ENCODE measurements at regions not wholly inside any gene's neighbourhood (a gene's known extent, or its start where the extent isn't known, plus 50 kb on each side); places are given as distances from the start of the nearest gene placed in this dataset.

DNA sequence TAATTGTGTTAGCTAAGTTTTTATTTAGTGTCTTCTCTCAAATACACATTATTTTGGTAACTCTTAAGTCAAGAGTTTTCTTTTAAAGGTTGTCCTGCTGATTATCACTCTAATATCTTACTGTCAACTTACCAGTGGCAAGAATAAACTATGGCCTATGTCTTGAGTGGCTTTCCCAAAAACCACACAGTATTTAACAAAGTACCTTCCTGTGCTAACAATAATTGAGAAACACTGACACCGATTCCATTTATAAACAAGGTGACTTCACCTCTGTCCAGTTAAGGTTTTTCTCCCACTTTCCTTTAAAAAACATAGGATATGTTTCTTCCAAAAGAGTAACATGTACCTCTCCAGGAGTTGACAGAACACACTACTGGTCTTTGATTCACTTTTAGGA is 234.3 kb upstream of the CD96 start:
- Histone ChIP-seq H3K4me3 (no peak overlapping the region), H3K4me1 (no peaks in the 10 kb centered on the region), H3K27ac (no peak overlapping the region), H3K36me3 (no peaks in the 10 kb centered on the region), H3K27me3 (no peaks in the 10 kb centered on the region), H3K9me3 (no peaks in the 10 kb centered on the region)
- no peak for ATAC-seq
- TF ChIP-seq EP300 (IDR thresholded peaks at IDR 0.05): no peak
- no peak for TF ChIP-seq POLR2AphosphoS5 (IDR thresholded peaks at IDR 0.05)
- TF ChIP-seq, protein P1, sequence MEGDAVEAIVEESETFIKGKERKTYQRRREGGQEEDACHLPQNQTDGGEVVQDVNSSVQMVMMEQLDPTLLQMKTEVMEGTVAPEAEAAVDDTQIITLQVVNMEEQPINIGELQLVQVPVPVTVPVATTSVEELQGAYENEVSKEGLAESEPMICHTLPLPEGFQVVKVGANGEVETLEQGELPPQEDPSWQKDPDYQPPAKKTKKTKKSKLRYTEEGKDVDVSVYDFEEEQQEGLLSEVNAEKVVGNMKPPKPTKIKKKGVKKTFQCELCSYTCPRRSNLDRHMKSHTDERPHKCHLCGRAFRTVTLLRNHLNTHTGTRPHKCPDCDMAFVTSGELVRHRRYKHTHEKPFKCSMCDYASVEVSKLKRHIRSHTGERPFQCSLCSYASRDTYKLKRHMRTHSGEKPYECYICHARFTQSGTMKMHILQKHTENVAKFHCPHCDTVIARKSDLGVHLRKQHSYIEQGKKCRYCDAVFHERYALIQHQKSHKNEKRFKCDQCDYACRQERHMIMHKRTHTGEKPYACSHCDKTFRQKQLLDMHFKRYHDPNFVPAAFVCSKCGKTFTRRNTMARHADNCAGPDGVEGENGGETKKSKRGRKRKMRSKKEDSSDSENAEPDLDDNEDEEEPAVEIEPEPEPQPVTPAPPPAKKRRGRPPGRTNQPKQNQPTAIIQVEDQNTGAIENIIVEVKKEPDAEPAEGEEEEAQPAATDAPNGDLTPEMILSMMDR (IDR thresholded peaks at IDR 0.05): no peak
- TF ChIP-seq POLR2A (IDR thresholded peaks at IDR 0.05): no peak
- 88% methylated on average over 1 of the region's 1 CpG; no CpG with 5 or more reads in 1 of the 2 donors for WGBS, 2 donors (ENCODE audit: low coverage in 1 of 2)

DNA sequence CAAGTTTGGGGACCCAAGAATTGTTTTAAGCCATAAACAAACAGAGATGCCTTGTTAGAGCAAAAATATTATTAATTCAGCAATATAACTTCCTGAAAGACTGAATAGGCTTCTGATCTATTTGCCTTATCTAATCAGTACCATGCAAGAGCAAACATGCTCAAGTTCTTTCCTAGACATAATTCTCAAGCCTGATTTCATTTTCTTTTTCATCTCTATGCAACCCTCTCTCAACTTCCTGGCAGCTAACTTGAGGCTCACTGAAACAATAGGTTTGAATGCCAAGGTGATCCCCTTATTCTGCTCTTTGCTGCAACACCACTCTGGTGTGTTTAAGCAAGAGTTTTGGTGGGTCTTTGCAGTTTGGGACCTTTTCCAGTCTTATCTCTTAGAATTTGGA is 230.9 kb upstream of the CD96 start:
- ATAC-seq: no peak
- Histone ChIP-seq H3K4me1 (peaks cover 0 to 19% (median 0%) of the 10 kb centered on the region in 3 donors), H3K4me3 (no peak overlapping the region), H3K27me3 (no peaks in the 10 kb centered on the region), H3K27ac (no peak overlapping the region), H3K9me3 (no peaks in the 10 kb centered on the region), H3K36me3 (no peaks in the 10 kb centered on the region)
- TF ChIP-seq POLR2AphosphoS5 (IDR thresholded peaks at IDR 0.05): no peak
- TF ChIP-seq POLR2A (IDR thresholded peaks at IDR 0.05): no peak
- TF ChIP-seq, protein P1 (IDR thresholded peaks at IDR 0.05): no peak
- TF ChIP-seq EP300 (IDR thresholded peaks at IDR 0.05): no peak

DNA sequence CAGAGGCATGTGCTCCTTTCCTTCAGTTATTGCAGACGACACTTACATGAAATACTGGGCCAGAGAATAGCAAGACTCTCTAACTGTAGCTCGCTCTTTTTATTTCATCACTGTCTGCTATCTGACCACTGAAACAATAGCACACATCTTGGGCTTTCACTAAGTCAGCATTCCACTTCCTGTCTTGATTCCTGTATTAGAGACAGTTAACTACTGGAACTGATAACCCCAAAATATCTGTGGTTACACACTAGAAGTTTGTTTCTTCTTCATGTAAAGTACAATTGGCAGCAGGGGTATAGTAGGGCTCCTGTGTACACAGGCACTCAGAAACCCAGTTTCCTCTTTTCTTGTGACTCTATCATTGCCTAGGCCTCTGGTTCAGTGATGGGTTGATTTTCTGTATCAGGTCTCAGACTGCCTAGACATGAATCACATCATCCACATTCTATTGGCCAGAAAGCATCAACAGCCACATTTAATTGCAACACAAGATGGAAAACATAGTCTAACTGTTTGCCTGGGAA is 230.2 kb upstream of the CD96 start:
- WGBS, 2 donors (ENCODE audit: low coverage in 1 of 2): 65 to 92% methylated on average over 2 of the region's 2 CpGs
- ATAC-seq: no peak

DNA sequence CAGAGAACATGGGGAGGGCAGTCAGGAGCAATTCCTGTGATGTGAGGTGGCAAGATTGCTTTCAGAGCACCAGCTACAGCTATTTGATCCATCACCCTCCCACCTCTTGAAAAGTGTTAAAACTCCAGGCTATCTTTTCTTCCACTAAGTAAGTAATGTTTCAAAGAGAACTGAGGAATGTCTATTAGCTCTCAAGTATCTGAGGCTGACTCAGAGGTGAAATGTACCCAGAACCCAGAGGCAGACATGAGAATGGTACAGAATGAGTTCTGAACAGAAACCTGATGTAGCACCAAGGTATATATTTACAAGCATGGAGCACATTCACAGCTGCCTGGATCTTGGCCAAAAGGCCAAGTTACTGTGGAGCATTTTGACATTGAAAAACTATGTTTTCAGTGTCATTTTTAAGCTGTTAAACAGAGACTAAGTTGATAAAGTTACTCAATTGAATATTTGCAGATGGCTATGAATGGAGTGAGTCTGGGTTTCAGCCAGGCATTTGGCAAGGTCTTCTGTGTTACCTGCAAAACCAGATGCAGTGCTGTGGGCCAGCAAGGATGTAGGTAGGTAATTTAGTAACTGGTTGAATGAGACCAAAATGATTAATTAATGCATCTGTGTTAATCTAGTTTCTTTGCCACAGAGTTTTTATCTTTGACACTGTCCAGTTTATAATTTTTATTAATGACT is 227.7 kb upstream of the CD96 start:
- Histone ChIP-seq H3K4me1 (peaks cover 0 to 20% (median 0%) of the 10 kb centered on the region in 3 donors), H3K4me3 (no peak overlapping the region), H3K27me3 (no peaks in the 10 kb centered on the region), H3K27ac (no peak overlapping the region), H3K36me3 (no peaks in the 10 kb centered on the region), H3K9me3 (no peaks in the 10 kb centered on the region)
- TF ChIP-seq POLR2AphosphoS5 (IDR thresholded peaks at IDR 0.05) (no peak), POLR2A (IDR thresholded peaks at IDR 0.05) (no peak), EP300 (IDR thresholded peaks at IDR 0.05) (no peak)
- TF ChIP-seq, protein P1 (IDR thresholded peaks at IDR 0.05): no peak
- no peak for ATAC-seq

More for the DNA sequence above, 230.2 kb upstream of the CD96 start:
- H3K4me3 ChIP-seq: no peak overlapping the region
- peaks cover 0 to 20% (median 0%) of the 10 kb centered on the region in 3 donors for H3K4me1 ChIP-seq
- no peaks in the 10 kb centered on the region for H3K9me3 ChIP-seq
- no peak overlapping the region for H3K27ac ChIP-seq
- no peaks in the 10 kb centered on the region for H3K36me3 ChIP-seq
- H3K27me3 ChIP-seq: no peaks in the 10 kb centered on the region
- TF ChIP-seq POLR2A (IDR thresholded peaks at IDR 0.05) (no peak), POLR2AphosphoS5 (IDR thresholded peaks at IDR 0.05) (no peak), EP300 (IDR thresholded peaks at IDR 0.05) (no peak)
- TF ChIP-seq, protein P1 (IDR thresholded peaks at IDR 0.05): no peak

- Histone ChIP-seq H3K36me3 (no peaks in the 10 kb centered on the region), H3K4me1 (peaks cover 0 to 20% (median 0%) of the 10 kb centered on the region in 3 donors), H3K9me3 (no peaks in the 10 kb centered on the region), H3K27ac (no peak overlapping the region), H3K4me3 (no peak overlapping the region), H3K27me3 (no peaks in the 10 kb centered on the region)
- no peak for TF ChIP-seq POLR2AphosphoS5 (IDR thresholded peaks at IDR 0.05)
- TF ChIP-seq, protein P1 (IDR thresholded peaks at IDR 0.05): no peak
- no peak for TF ChIP-seq EP300 (IDR thresholded peaks at IDR 0.05)
- TF ChIP-seq POLR2A (IDR thresholded peaks at IDR 0.05): no peak
- ATAC-seq: no peak
- WGBS, 2 donors (ENCODE audit: low coverage in 1 of 2): 8 to 11% methylated on average over 4 to 5 of the region's 5 CpGs
Measured at GRCh38 chr3:111314898-111315297, 227.1 kb upstream of the CD96 start.
